Activated CD8-positive, alpha-beta memory T cell treated with anti-CD3 and anti-CD28 coated beads, Interleukin-2, amount 10 ng/mL, durations not matched to agents 7 days and 5 days (primary cell): ENCODE measurements at regions not wholly inside any gene's neighbourhood (a gene's known extent, or its start where the extent isn't known, plus 50 kb on each side); places are given as distances from the start of the nearest gene placed in this dataset.
"Not testable (repeated sequence)": the region's sequence is repeated elsewhere in the genome, so short reads cannot be mapped to it uniquely, and the experiment has no call there.

Experiments
- ATAC-seq: fragments of 150-1000 bp; cut with Tn5 transposase; one replicate; pipeline ENCODE4 v1.10.0; 2021; ENCODE audit warnings: moderate library complexity
- CTCF ChIA-PET: fragments of 350-600 bp; sonication (Branson Sonifier 250); formaldehyde crosslinking; loops from one replicate; lab custom pipeline; 2021; ENCODE audit warnings: antibody characterized with exemption; lab: Charles Lee
- DNase-seq: peaks from one replicate; pipeline ENCODE4 v3.0.0-alpha.2; 2020
- H3K27ac Mint-ChIP-seq: one replicate; pipeline ENCODE4 v1.8.0; 2021; ENCODE audit warnings: mild to moderate bottlenecking, mixed read lengths
- H3K27me3 Mint-ChIP-seq: one replicate; pipeline ENCODE4 v1.8.0; 2021; ENCODE audit warnings: mixed read lengths
- H3K36me3 Mint-ChIP-seq: one replicate; pipeline ENCODE4 v1.8.0; 2021; ENCODE audit warnings: mild to moderate bottlenecking, mixed read lengths
- H3K4me1 Mint-ChIP-seq: one replicate; pipeline ENCODE4 v1.8.0; 2021; ENCODE audit warnings: mixed read lengths
- H3K4me3 Mint-ChIP-seq: one replicate; pipeline ENCODE4 v1.8.0; 2021; ENCODE audit warnings: mild to moderate bottlenecking, moderate library complexity, mixed read lengths
- H3K9me3 Mint-ChIP-seq: one replicate; pipeline ENCODE4 v1.8.0; 2022; ENCODE audit warnings: low read depth, mixed read lengths

GRCh38 chr5:44756097-44756496, 52.6 kb upstream of the MRPS30 start:
- H3K9me3 Mint-ChIP-seq, H3K27me3 Mint-ChIP-seq, DNase-seq, H3K36me3 Mint-ChIP-seq, H3K4me3 Mint-ChIP-seq, H3K4me1 Mint-ChIP-seq, H3K27ac Mint-ChIP-seq, ATAC-seq: not testable (repeated sequence)
- CTCF ChIA-PET = interaction anchor here (0.7 kb wide), 1 partner anchor 172 kb away, joined by 3 read pairs; no protein-coding TSS in a partner anchor

- no peak overlapping the region for H3K4me3 Mint-ChIP-seq
- CTCF ChIA-PET = no interaction called here
These were observed 61.4 kb upstream of the MRPS30 start for GRCh38 chr5:44747396-44747795.

GRCh38 chr5:44740660-44741059, 68.1 kb upstream of the MRPS30 start:
- no peak overlapping the region for H3K27ac Mint-ChIP-seq
- no peak for DNase-seq
- CTCF ChIA-PET = no interaction called here
- H3K4me3 Mint-ChIP-seq = no peak overlapping the region
- H3K36me3 Mint-ChIP-seq = no peaks in the 10 kb centered on the region
- no peaks in the 10 kb centered on the region for H3K27me3 Mint-ChIP-seq
- ATAC-seq = no peak
- no peaks in the 10 kb centered on the region for H3K4me1 Mint-ChIP-seq
- H3K9me3 Mint-ChIP-seq = no peaks in the 10 kb centered on the region

More at GRCh38 chr5:44747396-44747795, 61.4 kb upstream of the MRPS30 start:
- DNase-seq = no peak
- Mint-ChIP-seq H3K4me1 (no peaks in the 10 kb centered on the region), H3K27me3 (no peaks in the 10 kb centered on the region), H3K27ac (no peak overlapping the region), H3K9me3 (no peaks in the 10 kb centered on the region), H3K36me3 (no peaks in the 10 kb centered on the region)
- ATAC-seq = no peak

GRCh38 chr5:44729536-44729935, 79.2 kb upstream of the MRPS30 start:
- Mint-ChIP-seq H3K4me1 (no peaks in the 10 kb centered on the region), H3K36me3 (no peaks in the 10 kb centered on the region)

DNA sequence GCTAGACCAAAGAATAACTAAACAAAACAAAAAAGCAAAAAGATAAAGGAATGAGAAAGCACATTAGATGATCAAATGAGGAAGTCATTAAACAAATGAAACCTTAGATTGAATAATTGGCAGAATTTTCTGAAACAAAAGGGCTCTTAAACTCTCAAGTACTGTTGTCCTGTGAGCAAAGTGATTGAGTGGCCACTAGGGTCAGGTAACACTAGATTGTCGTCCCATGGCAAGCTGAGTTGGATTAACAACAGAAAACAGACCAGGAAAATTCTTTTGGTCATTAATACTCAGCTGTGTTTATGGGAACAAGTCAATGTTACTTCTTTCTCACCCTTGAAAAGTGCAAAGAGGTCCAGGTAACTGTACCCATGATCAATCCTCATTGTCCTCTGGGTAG, 81.6 kb upstream of the MRPS30 start:
- CTCF ChIA-PET = no interaction called here
- H3K36me3 Mint-ChIP-seq = no peaks in the 10 kb centered on the region
- H3K4me3 Mint-ChIP-seq = no peak overlapping the region
- peaks cover 2% of the 10 kb centered on the region for H3K9me3 Mint-ChIP-seq
- H3K4me1 Mint-ChIP-seq = no peaks in the 10 kb centered on the region
- no peak overlapping the region for H3K27ac Mint-ChIP-seq
- no peaks in the 10 kb centered on the region for H3K27me3 Mint-ChIP-seq
- DNase-seq = no peak
- no peak for ATAC-seq

More at GRCh38 chr5:44729536-44729935, 79.2 kb upstream of the MRPS30 start:
- ATAC-seq (no peak), DNase-seq (no peak)
- H3K27me3 Mint-ChIP-seq = no peaks in the 10 kb centered on the region
- CTCF ChIA-PET = no interaction called here
- H3K27ac Mint-ChIP-seq = no peak overlapping the region
- no peak overlapping the region for H3K4me3 Mint-ChIP-seq
- H3K9me3 Mint-ChIP-seq = peaks cover 2% of the 10 kb centered on the region

GRCh38 chr5:44719856-44720255, 88.9 kb upstream of the MRPS30 start:
- Mint-ChIP-seq H3K4me3 (no peak overlapping the region), H3K27me3 (no peaks in the 10 kb centered on the region), H3K4me1 (no peaks in the 10 kb centered on the region), H3K9me3 (no peaks in the 10 kb centered on the region), H3K36me3 (no peaks in the 10 kb centered on the region), H3K27ac (no peak overlapping the region)
- CTCF ChIA-PET = no interaction called here
- ATAC-seq (no peak), DNase-seq (no peak)

- DNase-seq (no peak), ATAC-seq (no peak)
- CTCF ChIA-PET = no interaction called here
- H3K27me3 Mint-ChIP-seq = no peaks in the 10 kb centered on the region
- H3K27ac Mint-ChIP-seq = no peak overlapping the region
- H3K36me3 Mint-ChIP-seq = no peaks in the 10 kb centered on the region
- no peaks in the 10 kb centered on the region for H3K4me1 Mint-ChIP-seq
- no peak overlapping the region for H3K4me3 Mint-ChIP-seq
- H3K9me3 Mint-ChIP-seq = no peaks in the 10 kb centered on the region
These were observed 93.7 kb upstream of the MRPS30 start for GRCh38 chr5:44714871-44715561.

DNA sequence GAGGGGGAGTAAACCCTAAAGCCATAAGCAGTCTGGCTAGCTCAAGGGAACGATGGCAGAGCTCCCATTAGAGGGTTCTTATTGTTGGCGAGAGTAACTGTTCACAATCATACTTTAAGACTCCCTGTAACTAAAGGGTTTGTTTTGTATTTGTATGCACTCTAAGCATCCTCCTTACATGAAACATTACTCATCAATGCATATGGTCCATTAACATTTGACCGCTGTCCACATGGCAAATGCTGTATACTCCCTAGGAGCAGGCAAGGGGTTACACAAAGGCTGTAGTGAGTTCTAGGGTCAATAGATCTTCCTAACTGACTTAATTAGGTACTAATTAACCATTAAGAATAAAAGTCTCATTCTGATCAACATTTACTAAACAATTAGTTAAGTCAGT, 95.3 kb upstream of the MRPS30 start:
- DNase-seq (no peak), ATAC-seq (no peak)
- Mint-ChIP-seq H3K36me3 (no peaks in the 10 kb centered on the region), H3K27ac (no peak overlapping the region), H3K4me1 (no peaks in the 10 kb centered on the region), H3K4me3 (no peak overlapping the region), H3K27me3 (no peaks in the 10 kb centered on the region), H3K9me3 (no peaks in the 10 kb centered on the region)
- CTCF ChIA-PET = no interaction called here

DNA sequence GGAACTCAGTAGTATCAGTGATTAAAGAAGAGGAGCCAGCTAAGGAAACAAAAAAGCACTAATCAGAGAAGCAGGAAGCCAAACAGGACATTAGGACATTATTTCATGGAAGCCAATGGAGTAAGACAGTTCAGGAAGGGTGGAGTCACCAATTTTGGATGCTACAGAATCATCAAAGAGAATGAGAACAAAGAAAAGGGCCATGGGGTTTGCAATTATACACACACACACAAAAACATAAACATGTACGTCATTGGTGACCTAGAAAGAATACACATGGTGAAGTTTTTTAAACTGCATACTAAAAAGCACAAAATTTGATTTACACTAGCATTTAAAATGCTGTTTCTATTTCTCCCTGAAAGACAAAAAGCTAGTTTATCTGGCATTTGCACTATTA, 96.8 kb upstream of the MRPS30 start:
- no peak overlapping the region for H3K4me3 Mint-ChIP-seq
- CTCF ChIA-PET = no interaction called here
- no peaks in the 10 kb centered on the region for H3K27me3 Mint-ChIP-seq
- no peak overlapping the region for H3K27ac Mint-ChIP-seq
- no peak for DNase-seq
- no peak for ATAC-seq
- no peaks in the 10 kb centered on the region for H3K36me3 Mint-ChIP-seq
- H3K4me1 Mint-ChIP-seq = no peaks in the 10 kb centered on the region
- no peaks in the 10 kb centered on the region for H3K9me3 Mint-ChIP-seq

GRCh38 chr5:44708602-44709001, 100.1 kb upstream of the MRPS30 start:
- H3K36me3 Mint-ChIP-seq = no peaks in the 10 kb centered on the region
- CTCF ChIA-PET = no interaction called here
- no peaks in the 10 kb centered on the region for H3K27me3 Mint-ChIP-seq
- H3K9me3 Mint-ChIP-seq = no peaks in the 10 kb centered on the region
- ATAC-seq = no peak
- no peaks in the 10 kb centered on the region for H3K4me1 Mint-ChIP-seq
- H3K4me3 Mint-ChIP-seq = no peak overlapping the region
- H3K27ac Mint-ChIP-seq = no peak overlapping the region
- no peak for DNase-seq

DNA sequence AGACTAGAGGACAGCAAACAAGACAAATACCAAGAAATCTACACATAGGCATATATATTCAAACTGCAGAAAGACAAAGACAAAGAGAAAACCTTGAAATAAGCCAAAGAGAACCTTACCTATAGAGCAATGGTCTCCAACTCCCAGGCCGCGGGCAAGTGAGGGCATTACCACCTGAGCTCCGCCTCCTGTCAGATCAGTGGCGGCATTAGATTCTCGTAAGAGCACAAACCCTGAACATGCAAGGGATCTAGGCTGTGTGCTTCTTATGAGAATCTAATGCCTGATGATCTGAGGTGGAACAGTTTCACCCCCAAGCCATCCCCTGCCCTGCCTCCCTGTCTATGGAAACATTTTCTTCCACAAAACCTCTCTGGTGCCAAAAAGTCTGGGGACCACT, 101.0 kb upstream of the MRPS30 start:
- DNase-seq (no peak), ATAC-seq (no peak)
- H3K27me3 Mint-ChIP-seq = no peaks in the 10 kb centered on the region
- H3K4me1 Mint-ChIP-seq = no peaks in the 10 kb centered on the region
- CTCF ChIA-PET = no interaction called here
- no peaks in the 10 kb centered on the region for H3K9me3 Mint-ChIP-seq
- H3K36me3 Mint-ChIP-seq = no peaks in the 10 kb centered on the region
- no peak overlapping the region for H3K27ac Mint-ChIP-seq
- no peak overlapping the region for H3K4me3 Mint-ChIP-seq

DNA sequence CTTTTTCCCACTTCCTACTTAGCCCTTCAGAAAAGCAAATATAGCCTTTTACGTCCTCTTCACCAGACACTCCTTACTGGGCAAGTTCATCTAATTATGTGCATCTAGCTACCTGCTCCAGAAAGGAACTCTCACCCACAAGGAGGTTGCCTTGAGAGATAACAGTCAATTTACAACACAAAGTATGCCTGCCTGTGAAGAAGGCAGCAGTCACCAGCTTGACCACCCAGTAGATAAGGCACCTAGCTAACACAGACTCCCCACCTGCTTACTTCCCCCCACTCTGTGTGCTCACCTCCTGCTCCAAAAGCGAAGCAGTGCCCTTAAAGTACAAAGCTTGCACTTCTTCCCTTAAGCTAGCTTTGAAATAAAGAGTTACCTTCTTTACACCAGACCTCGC, 111.7 kb upstream of the MRPS30 start:
- H3K9me3 Mint-ChIP-seq = peaks cover 2% of the 10 kb centered on the region
- no peak overlapping the region for H3K27ac Mint-ChIP-seq
- no peaks in the 10 kb centered on the region for H3K4me1 Mint-ChIP-seq
- no peak overlapping the region for H3K4me3 Mint-ChIP-seq
- CTCF ChIA-PET = no interaction called here
- H3K36me3 Mint-ChIP-seq = no peaks in the 10 kb centered on the region
- H3K27me3 Mint-ChIP-seq = no peaks in the 10 kb centered on the region
- DNase-seq = no peak
- no peak for ATAC-seq

DNA sequence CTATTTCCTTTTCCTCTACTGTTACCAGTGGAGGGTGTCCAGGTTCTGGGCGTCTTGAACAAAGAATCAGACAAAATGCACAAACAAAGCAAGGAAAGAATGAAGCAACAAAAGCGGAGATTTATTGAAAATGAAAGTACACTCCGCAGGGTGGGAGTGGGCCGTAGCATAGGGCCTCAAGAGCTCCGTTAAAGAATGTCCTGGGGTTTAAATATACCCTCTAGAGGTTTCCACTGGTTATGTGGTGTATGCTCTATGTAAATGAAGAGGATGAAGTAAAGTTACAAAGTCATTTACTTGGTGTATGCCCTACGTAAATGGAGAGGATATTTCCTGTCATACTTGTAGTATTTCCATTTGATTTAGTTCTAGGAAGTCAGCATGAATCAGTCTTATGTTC, 113.5 kb upstream of the MRPS30 start:
- Mint-ChIP-seq H3K9me3 (peaks cover 2% of the 10 kb centered on the region), H3K27ac (no peak overlapping the region), H3K4me1 (no peaks in the 10 kb centered on the region), H3K4me3 (no peak overlapping the region), H3K27me3 (no peaks in the 10 kb centered on the region), H3K36me3 (no peaks in the 10 kb centered on the region)
- no peak for DNase-seq
- no peak for ATAC-seq
- CTCF ChIA-PET = no interaction called here

DNA sequence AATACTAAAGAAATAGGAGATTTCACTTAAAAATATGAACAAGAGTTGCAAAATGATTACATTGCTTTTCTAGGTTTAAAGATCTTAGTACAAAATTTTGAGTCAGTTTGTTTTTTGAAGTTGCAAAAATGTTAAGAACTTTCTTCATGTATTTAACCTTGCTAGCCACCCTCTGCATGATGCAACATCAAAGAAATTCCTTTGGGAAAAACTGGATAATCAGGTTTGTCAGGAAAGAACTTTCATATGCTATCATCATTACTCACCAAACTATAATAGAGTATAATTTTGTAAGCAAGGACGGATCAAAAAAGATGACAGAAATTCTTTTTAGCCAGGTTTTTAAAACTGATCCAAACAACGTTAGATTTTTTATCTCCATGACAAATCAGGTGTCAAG, 116.9 kb upstream of the MRPS30 start:
- DNase-seq = no peak
- no peaks in the 10 kb centered on the region for H3K27me3 Mint-ChIP-seq
- no peak for ATAC-seq

DNA sequence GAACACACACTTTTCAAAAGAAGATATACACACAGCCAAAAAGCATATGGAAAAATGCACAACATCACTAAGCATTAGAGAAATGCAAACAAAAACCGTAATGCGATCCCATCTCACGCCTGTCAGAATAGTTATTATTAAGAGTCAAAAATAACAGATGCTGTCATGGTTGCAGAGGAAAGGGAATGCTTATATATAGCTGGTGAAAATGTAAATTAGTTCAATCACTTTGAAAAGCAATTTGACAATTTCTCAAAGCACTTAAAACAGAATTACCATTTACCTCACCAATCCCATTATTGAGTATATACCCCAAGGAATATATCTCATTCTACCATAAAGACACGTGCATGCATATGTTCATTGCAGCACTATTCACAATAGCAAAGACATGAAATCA, 126.8 kb upstream of the MRPS30 start:
- no peaks in the 10 kb centered on the region for H3K4me1 Mint-ChIP-seq
- CTCF ChIA-PET = no interaction called here
- no peak for ATAC-seq
- no peaks in the 10 kb centered on the region for H3K36me3 Mint-ChIP-seq
- no peaks in the 10 kb centered on the region for H3K9me3 Mint-ChIP-seq
- DNase-seq = no peak
- no peak overlapping the region for H3K27ac Mint-ChIP-seq
- no peaks in the 10 kb centered on the region for H3K27me3 Mint-ChIP-seq
- no peak overlapping the region for H3K4me3 Mint-ChIP-seq

More for the DNA sequence above, 116.9 kb upstream of the MRPS30 start:
- Mint-ChIP-seq H3K4me3 (no peak overlapping the region), H3K36me3 (no peaks in the 10 kb centered on the region), H3K4me1 (no peaks in the 10 kb centered on the region), H3K27ac (no peak overlapping the region), H3K9me3 (peaks cover 2% of the 10 kb centered on the region)
- CTCF ChIA-PET = no interaction called here
